Ovary (tissue), 7 donors: ENCODE measurements at regions not wholly inside any gene's neighbourhood (a gene's known extent, or its start where the extent isn't known, plus 50 kb on each side); places are given as distances from the start of the nearest gene placed in this dataset.

Source experiments
- DNase-seq, 5 donors: peaks; one replicate each; pipeline ENCODE4 v3.0.0-alpha.2; 2019 to 2020
- H3K27ac ChIP-seq, 2 donors: fragments of 200-600 bp; one replicate each; pipeline versions ENCODE4 v1.5.1 to v1.8.0; 2019 to 2022
- H3K27me3 ChIP-seq: fragments of 200-600 bp; one replicate; pipeline ENCODE4 v1.8.0; 2022
- H3K36me3 ChIP-seq: fragments of 200-600 bp; sonication (generic); one replicate; pipeline ENCODE4 v1.5.1; 2019
- H3K4me1 ChIP-seq: one replicate; pipeline ENCODE4 v1.8.1; 2013; ENCODE audit warnings: mild to moderate bottlenecking, moderate library complexity; ENCODE audit not compliant: insufficient read depth
- H3K4me3 ChIP-seq: fragments of 200-600 bp; sonication (generic); one replicate; pipeline ENCODE4 v1.5.1; 2017
- H3K9me3 ChIP-seq, 2 donors: fragments of 200-600 bp in 1 of 2; sonication (generic) in 1 of 2; one replicate each; pipeline versions ENCODE4 v1.5.1 to v1.8.1; 2013 to 2019; ENCODE audit warnings: mild to moderate bottlenecking in 1 of 2, moderate library complexity in 1 of 2
- EP300 ChIP-seq: sonication (generic); formaldehyde crosslinking; IDR thresholded peaks from one replicate; pipeline ENCODE4 v1.6.1; 2017; ENCODE audit warnings: antibody characterized with exemption
- POLR2A ChIP-seq: fragments of 450-650 bp; IDR thresholded peaks from one replicate; pipeline ENCODE4 v1.6.1; 2017; ENCODE audit warnings: antibody characterized with exemption, mild to moderate bottlenecking, moderate library complexity
- WGBS, 3 donors: extraction: QIAGEN DNeasy Blood & Tissue Kit in 1 of 3; methylation state at CpG; one replicate each; pipeline versions ENCODE4 v1.1.5 to v1.1.7; 2013 to 2017; 5-methylcytosine and 5-hydroxymethylcytosine counted together
- intact Hi-C, 4 donors: fragments of 100-400 bp; cut with DNase I; formaldehyde crosslinking; loops; one replicate each; pipeline versions ENCODE4 v1.11.0 to v1.15.1; 2022 to 2023
- TF ChIP-seq, protein P1 (sequence below), 3 donors: fragments of 450-650 bp in 2 of 3; fragments of 200-600 bp in 1 of 3; IDR thresholded peaks; one replicate each; pipeline versions ENCODE4 v1.5.1 to v1.8.0; 2016 to 2022; ENCODE audit warnings: antibody characterized with exemption in 3 of 3, mild to moderate bottlenecking in 1 of 3
- donor health status: DM: no; HTN: no; CAD: no; lungs with moderate emphysema.
- donor health status: DM: no; HTN: no; CAD: no.
- donor health status: Bipolar disorder and iron deficiency.
- donor health status: DM: no; HTN: no; CAD: no.
- donor health status: DM: yes; HTN: yes; CAD: no.

DNA sequence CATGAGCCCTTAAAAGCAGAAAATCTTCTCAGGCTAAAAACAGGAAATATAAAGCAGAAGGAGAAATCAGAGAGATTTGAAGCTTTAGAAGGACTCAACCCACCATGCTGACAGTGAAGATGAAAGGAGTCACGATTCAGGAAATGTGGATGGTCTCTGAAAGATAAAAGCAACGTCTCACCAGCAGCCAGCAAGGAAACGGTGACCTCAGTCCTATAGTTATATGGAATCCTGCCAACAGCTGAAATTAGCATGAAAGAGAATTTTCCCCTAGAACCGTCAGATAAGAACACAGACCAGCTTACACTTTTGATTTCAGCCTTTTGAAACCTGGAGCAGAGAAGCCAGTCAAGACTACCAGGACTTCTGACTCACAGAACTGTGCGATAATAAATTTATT lies 715.7 kb upstream of the HTR2C start:
- Histone ChIP-seq H3K36me3 (no peaks in the 10 kb centered on the region), H3K27ac (no peak overlapping the region), H3K4me3 (no peak overlapping the region), H3K27me3 (no peaks in the 10 kb centered on the region), H3K4me1 (no peaks in the 10 kb centered on the region), H3K9me3 (no peaks in the 10 kb centered on the region)
- 20 to 24% (median 22%) methylated on average over 5 of the region's 5 CpGs for WGBS, 3 donors
- no peak for DNase-seq
- TF ChIP-seq EP300, result no peak
- TF ChIP-seq, protein P1, sequence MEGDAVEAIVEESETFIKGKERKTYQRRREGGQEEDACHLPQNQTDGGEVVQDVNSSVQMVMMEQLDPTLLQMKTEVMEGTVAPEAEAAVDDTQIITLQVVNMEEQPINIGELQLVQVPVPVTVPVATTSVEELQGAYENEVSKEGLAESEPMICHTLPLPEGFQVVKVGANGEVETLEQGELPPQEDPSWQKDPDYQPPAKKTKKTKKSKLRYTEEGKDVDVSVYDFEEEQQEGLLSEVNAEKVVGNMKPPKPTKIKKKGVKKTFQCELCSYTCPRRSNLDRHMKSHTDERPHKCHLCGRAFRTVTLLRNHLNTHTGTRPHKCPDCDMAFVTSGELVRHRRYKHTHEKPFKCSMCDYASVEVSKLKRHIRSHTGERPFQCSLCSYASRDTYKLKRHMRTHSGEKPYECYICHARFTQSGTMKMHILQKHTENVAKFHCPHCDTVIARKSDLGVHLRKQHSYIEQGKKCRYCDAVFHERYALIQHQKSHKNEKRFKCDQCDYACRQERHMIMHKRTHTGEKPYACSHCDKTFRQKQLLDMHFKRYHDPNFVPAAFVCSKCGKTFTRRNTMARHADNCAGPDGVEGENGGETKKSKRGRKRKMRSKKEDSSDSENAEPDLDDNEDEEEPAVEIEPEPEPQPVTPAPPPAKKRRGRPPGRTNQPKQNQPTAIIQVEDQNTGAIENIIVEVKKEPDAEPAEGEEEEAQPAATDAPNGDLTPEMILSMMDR (IDR thresholded peaks at IDR 0.05), result no peak
- TF ChIP-seq POLR2A, result no peak
- intact Hi-C loops, result no loop called here

DNA sequence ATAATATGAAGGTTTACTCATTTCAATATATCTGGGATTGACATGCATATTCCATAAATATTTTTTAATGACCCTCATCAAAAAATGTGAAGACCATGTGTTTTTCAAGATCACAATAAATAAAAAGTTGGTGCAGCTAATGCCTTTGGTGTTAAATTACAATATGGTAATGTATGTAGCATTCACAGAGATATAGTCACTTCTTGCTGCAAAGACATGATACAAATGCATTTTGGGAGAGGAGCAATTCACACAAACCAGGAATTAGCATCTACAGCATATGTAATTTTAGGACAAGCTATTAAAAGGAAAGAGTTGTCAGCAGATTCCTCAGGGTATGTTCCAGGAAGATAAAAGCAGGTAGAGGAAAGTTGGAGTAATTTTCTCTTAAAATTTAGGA lies 734.5 kb upstream of the HTR2C start:
- H3K27ac ChIP-seq, result no peak overlapping the region
- DNase-seq, result no peak
- intact Hi-C loops, result no loop called here
- no peaks in the 10 kb centered on the region for H3K4me1 ChIP-seq
- no peak for TF ChIP-seq POLR2A
- no peak for TF ChIP-seq EP300
- TF ChIP-seq, protein P1 (IDR thresholded peaks at IDR 0.05), result no peak
- no peaks in the 10 kb centered on the region for H3K27me3 ChIP-seq
- no peaks in the 10 kb centered on the region for H3K9me3 ChIP-seq
- no peak overlapping the region for H3K4me3 ChIP-seq
- no peaks in the 10 kb centered on the region for H3K36me3 ChIP-seq

DNA sequence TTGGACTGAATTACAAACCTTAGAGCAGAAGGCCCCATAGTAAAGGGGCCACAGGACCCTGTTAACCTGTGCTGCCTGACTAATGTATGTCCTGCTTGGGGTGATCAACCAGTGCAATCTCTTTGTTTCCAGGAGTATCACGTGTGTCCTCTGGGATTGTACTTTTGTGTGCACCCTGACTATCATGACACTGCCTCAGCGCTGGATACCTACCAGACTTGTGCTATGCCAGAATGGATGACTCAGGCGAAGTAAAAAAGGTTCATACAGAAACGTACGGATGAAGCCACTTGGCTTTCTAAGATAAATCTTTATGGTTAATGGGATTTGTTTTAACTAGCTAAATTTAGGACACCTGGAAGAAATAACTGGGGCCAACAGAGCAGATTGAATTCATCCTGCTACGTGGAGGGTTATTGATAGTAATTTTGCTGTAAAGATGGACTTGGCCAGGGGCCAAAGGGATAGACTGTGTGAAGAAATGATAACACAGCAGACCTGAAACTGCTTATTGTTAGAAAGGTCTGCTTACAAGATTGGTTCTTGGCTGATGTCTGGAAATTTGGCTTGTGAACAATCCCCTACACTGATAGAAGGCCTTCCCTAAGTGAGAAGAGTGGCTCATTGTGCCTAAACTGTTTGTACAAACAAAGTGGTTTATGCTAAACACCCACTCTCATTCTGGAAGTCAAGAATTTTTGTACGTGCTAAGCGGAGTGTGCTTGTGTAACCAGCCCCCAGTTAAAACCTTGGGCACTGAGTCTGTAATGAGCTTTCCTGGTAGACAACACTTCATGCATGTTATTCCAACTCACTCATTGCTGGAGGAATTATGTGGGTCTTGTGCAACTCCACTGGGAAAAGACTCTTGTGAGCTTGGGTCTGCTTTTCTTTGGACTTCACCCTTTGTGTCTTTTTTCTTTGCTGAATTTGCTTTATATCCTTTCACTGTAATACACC lies 750.5 kb upstream of the HTR2C start:
- Histone ChIP-seq H3K27ac (no peak overlapping the region), H3K4me1 (no peaks in the 10 kb centered on the region), H3K36me3 (no peaks in the 10 kb centered on the region), H3K27me3 (no peaks in the 10 kb centered on the region), H3K9me3 (no peaks in the 10 kb centered on the region), H3K4me3 (no peak overlapping the region)
- TF ChIP-seq POLR2A (no peak), EP300 (no peak)
- TF ChIP-seq, protein P1 (IDR thresholded peaks at IDR 0.05), result no peak
- intact Hi-C loops, result no loop called here
- WGBS, 3 donors, result 35 to 45% (median 42%) methylated on average over 8 of the region's 8 CpGs
- no peak for DNase-seq

DNA sequence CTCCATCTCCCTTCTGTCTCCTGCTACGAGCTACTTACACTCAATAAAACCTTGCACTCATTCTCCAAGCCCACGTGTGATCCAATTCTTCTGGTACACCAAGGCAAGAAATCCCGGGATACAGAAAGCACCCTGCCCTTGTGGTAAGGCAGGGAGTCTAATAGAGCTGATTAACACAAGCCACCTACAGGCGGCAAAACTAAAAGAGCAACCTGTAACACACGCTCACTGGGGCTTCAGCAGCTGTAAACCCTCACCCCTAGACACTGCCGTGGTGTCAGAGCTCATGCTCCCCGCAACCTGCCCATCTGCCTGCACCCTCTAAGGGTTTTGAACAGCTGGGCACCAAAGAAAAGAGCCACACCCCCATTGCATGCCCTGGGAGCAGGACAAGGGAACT lies 755.4 kb upstream of the HTR2C start:
- Histone ChIP-seq H3K4me3 (no peak overlapping the region), H3K9me3 (no peaks in the 10 kb centered on the region), H3K27me3 (no peaks in the 10 kb centered on the region), H3K27ac (no peak overlapping the region), H3K36me3 (no peaks in the 10 kb centered on the region), H3K4me1 (no peaks in the 10 kb centered on the region)
- DNase-seq, result no peak
- 48 to 61% (median 49%) methylated on average over 7 of the region's 7 CpGs for WGBS, 3 donors
- intact Hi-C loops, result no loop called here
- no peak for TF ChIP-seq EP300
- no peak for TF ChIP-seq POLR2A
- TF ChIP-seq, protein P1 (IDR thresholded peaks at IDR 0.05), result no peak
